HCT116 (cell line): ENCODE measurements at regions not wholly inside any gene's neighbourhood (a gene's known extent, or its start where the extent isn't known, plus 50 kb on each side); places are given as distances from the start of the nearest gene placed in this dataset.

Source experiments
- CTCF ChIP-seq, 3 experiments: fragments of 200-600 bp in 1 of 3; sonication (generic) in 1 of 3; IDR thresholded peaks in 2 of 3; conservative IDR thresholded peaks in 1 of 3; 2 replicates each; pipeline ENCODE4 v1.5.1; 2012 to 2017; ENCODE audit warnings: low read depth in 2 of 3, low read length in 2 of 3, antibody characterized with exemption in 1 of 3, borderline replicate concordance in 1 of 3, control low read depth in 1 of 3, mild to moderate bottlenecking in 1 of 3, mixed read lengths in 1 of 3, mixed run types in 1 of 3, moderate library complexity in 1 of 3; ENCODE audit not compliant: insufficient read depth in 1 of 3
- EZH2phosphoT487 ChIP-seq: fragments of 200-600 bp; IDR thresholded peaks from 2 replicates; pipeline ENCODE4 v1.6.1; 2018; ENCODE audit warnings: antibody characterized with exemption, borderline replicate concordance

- TF ChIP-seq EZH2phosphoT487 = no peak
- TF ChIP-seq CTCF (IDR thresholded peaks at IDR 0.05 in 2 of 3, conservative IDR thresholded peaks at IDR 0.05 in 1 of 3; ENCODE audit: borderline replicate concordance in 1 of 3, insufficient read depth in 1 of 3, low read depth in 2 of 3, low read length in 2 of 3) = no peak
These were observed 531.1 kb upstream of the SLIT2 start for GRCh38 chr4:19720610-19721009.
